Activated CD4-positive, alpha-beta memory T cell treated with anti-CD3 and anti-CD28 coated beads for 36 hours (primary cell): ENCODE measurements at regions not wholly inside any gene's neighbourhood (a gene's known extent, or its start where the extent isn't known, plus 50 kb on each side); places are given as distances from the start of the nearest gene placed in this dataset.
A peak's percentile ranks its signal among the peaks of the same experiment; 100 is the strongest.
"Not testable (repeated sequence)": the region's sequence is repeated elsewhere in the genome, so short reads cannot be mapped to it uniquely, and the experiment has no call there.

Experiments used
- CTCF ChIA-PET: fragments of 350-600 bp; sonication (Branson Sonifier 250); formaldehyde crosslinking; loops from one replicate; lab custom pipeline; 2021; ENCODE audit warnings: antibody characterized with exemption, inconsistent platforms; lab: Charles Lee
- POLR2A ChIA-PET: fragments of 350-600 bp; sonication (Branson Sonifier 250); formaldehyde crosslinking; loops from one replicate; lab custom pipeline; 2021; ENCODE audit warnings: antibody characterized with exemption; lab: Charles Lee
- DNase-seq: peaks from one replicate; pipeline ENCODE4 v3.0.0-alpha.2; 2020
- H3K27ac Mint-ChIP-seq: one replicate; pipeline ENCODE4 v1.8.0; 2021; ENCODE audit warnings: mixed read lengths
- H3K27me3 Mint-ChIP-seq: one replicate; pipeline ENCODE4 v1.8.0; 2021; ENCODE audit warnings: mixed read lengths
- H3K36me3 Mint-ChIP-seq: one replicate; pipeline ENCODE4 v1.8.0; 2021; ENCODE audit warnings: mixed read lengths
- H3K4me1 Mint-ChIP-seq: one replicate; pipeline ENCODE4 v1.8.0; 2021; ENCODE audit warnings: low read depth, mixed read lengths
- H3K4me3 Mint-ChIP-seq: one replicate; pipeline ENCODE4 v1.8.0; 2021; ENCODE audit warnings: mild to moderate bottlenecking, mixed read lengths
- H3K9me3 Mint-ChIP-seq: one replicate; pipeline ENCODE4 v1.8.0; 2021; ENCODE audit warnings: mixed read lengths
- intact Hi-C: fragments of 100-400 bp; cut with micrococcal nuclease; formaldehyde crosslinking; loops from one replicate; pipeline ENCODE4 v1.15.1; 2023

- ChIA-PET CTCF (no interaction called here), POLR2A (no interaction called here)
- Mint-ChIP-seq H3K4me1 (no peaks in the 10 kb centered on the region), H3K27me3 (peaks cover 7% of the 10 kb centered on the region), H3K27ac (no peak overlapping the region), H3K36me3 (no peaks in the 10 kb centered on the region), H3K9me3 (peaks cover 1% of the 10 kb centered on the region), H3K4me3 (no peak overlapping the region)
- no peak for DNase-seq
- intact Hi-C loops, result no loop called here
Observed at GRCh38 chrX:101823236-101823635, 108.6 kb downstream of the ZMAT1 start.

- DNase-seq, H3K27ac Mint-ChIP-seq, CTCF ChIA-PET, H3K4me3 Mint-ChIP-seq, H3K36me3 Mint-ChIP-seq, POLR2A ChIA-PET, H3K27me3 Mint-ChIP-seq, H3K9me3 Mint-ChIP-seq, intact Hi-C loops, H3K4me1 Mint-ChIP-seq: not testable (repeated sequence)
Observed at GRCh38 chrX:101817739-101818138, 114.1 kb downstream of the ZMAT1 start.

GRCh38 chrX:101813200-101813599 is 118.6 kb downstream of the ZMAT1 start:
- ChIA-PET POLR2A (no interaction called here), CTCF (no interaction called here)
- no peaks in the 10 kb centered on the region for H3K4me1 Mint-ChIP-seq
- peaks cover 2% of the 10 kb centered on the region for H3K9me3 Mint-ChIP-seq
- no peaks in the 10 kb centered on the region for H3K36me3 Mint-ChIP-seq
- no peak overlapping the region for H3K27ac Mint-ChIP-seq
- no peak for DNase-seq
- H3K4me3 Mint-ChIP-seq, result no peak overlapping the region
- no peaks in the 10 kb centered on the region for H3K27me3 Mint-ChIP-seq
- intact Hi-C loops, result no loop called here

- CTCF ChIA-PET, result interaction anchor here (1.1 to 1.6 kb wide), 2 partner anchors 208 to 387 kb away, joined by 3 to 4 read pairs; no protein-coding TSS in a partner anchor
- intact Hi-C loops, result no loop called here
- no peaks in the 10 kb centered on the region for H3K4me1 Mint-ChIP-seq
- POLR2A ChIA-PET, result no interaction called here
- no peak overlapping the region for H3K4me3 Mint-ChIP-seq
- H3K27me3 Mint-ChIP-seq, result no peaks in the 10 kb centered on the region
- no peaks in the 10 kb centered on the region for H3K36me3 Mint-ChIP-seq
- H3K9me3 Mint-ChIP-seq, result no peaks in the 10 kb centered on the region
- H3K27ac Mint-ChIP-seq, result no peak overlapping the region
- DNase-seq, result no peak
Observed at GRCh38 chrX:101803451-101803850, 128.4 kb downstream of the ZMAT1 start.

GRCh38 chrX:101799387-101799786 is 132.4 kb downstream of the ZMAT1 start:
- no peaks in the 10 kb centered on the region for H3K36me3 Mint-ChIP-seq
- DNase-seq, result peak; percentile 79
- ChIA-PET POLR2A (no interaction called here), CTCF (interaction anchor here (1.0 to 2.1 kb wide), 2 partner anchors 41 to 384 kb away, joined by 3 to 6 read pairs; no protein-coding TSS in a partner anchor)
- intact Hi-C loops, result loop anchor here (1.0 to 5.0 kb wide), 4 partner anchors 182 to 384 kb away; partner anchors contain the start of gene ARMCX6
- H3K9me3 Mint-ChIP-seq, result no peaks in the 10 kb centered on the region
- H3K27ac Mint-ChIP-seq, result no peak overlapping the region
- H3K4me3 Mint-ChIP-seq, result peak overlapping the region; percentile 57
- no peaks in the 10 kb centered on the region for H3K27me3 Mint-ChIP-seq
- no peaks in the 10 kb centered on the region for H3K4me1 Mint-ChIP-seq

GRCh38 chrX:101787934-101788333 is 128.3 kb upstream of the ARMCX2 start:
- no peak for DNase-seq
- no peaks in the 10 kb centered on the region for H3K27me3 Mint-ChIP-seq
- H3K4me3 Mint-ChIP-seq, result no peak overlapping the region
- no peaks in the 10 kb centered on the region for H3K9me3 Mint-ChIP-seq
- ChIA-PET CTCF (no interaction called here), POLR2A (no interaction called here)
- intact Hi-C loops, result no loop called here
- no peaks in the 10 kb centered on the region for H3K4me1 Mint-ChIP-seq
- no peak overlapping the region for H3K27ac Mint-ChIP-seq
- H3K36me3 Mint-ChIP-seq, result no peaks in the 10 kb centered on the region

GRCh38 chrX:101785142-101785541 is 125.5 kb upstream of the ARMCX2 start:
- H3K9me3 Mint-ChIP-seq, result no peaks in the 10 kb centered on the region
- POLR2A ChIA-PET, result no interaction called here
- CTCF ChIA-PET, result no interaction called here
- H3K27ac Mint-ChIP-seq, result no peak overlapping the region
- intact Hi-C loops, result no loop called here
- no peaks in the 10 kb centered on the region for H3K36me3 Mint-ChIP-seq
- no peaks in the 10 kb centered on the region for H3K27me3 Mint-ChIP-seq
- H3K4me1 Mint-ChIP-seq, result no peaks in the 10 kb centered on the region
- no peak for DNase-seq
- no peak overlapping the region for H3K4me3 Mint-ChIP-seq

- H3K9me3 Mint-ChIP-seq, H3K27me3 Mint-ChIP-seq, CTCF ChIA-PET, POLR2A ChIA-PET, intact Hi-C loops, H3K4me1 Mint-ChIP-seq, H3K27ac Mint-ChIP-seq, H3K36me3 Mint-ChIP-seq, H3K4me3 Mint-ChIP-seq, DNase-seq: not testable (repeated sequence)
Observed at GRCh38 chrX:101780421-101780820, 120.8 kb upstream of the ARMCX2 start.

GRCh38 chrX:101774340-101774739 is 114.7 kb upstream of the ARMCX2 start:
- no peaks in the 10 kb centered on the region for H3K36me3 Mint-ChIP-seq
- POLR2A ChIA-PET, result no interaction called here
- intact Hi-C loops, result no loop called here

GRCh38 chrX:101764538-101764937 is 104.9 kb upstream of the ARMCX2 start:
- intact Hi-C loops, result no loop called here
- H3K36me3 Mint-ChIP-seq, result no peaks in the 10 kb centered on the region
- no peak overlapping the region for H3K4me3 Mint-ChIP-seq
- no peaks in the 10 kb centered on the region for H3K27me3 Mint-ChIP-seq
- ChIA-PET CTCF (no interaction called here), POLR2A (no interaction called here)
- no peak for DNase-seq
- no peaks in the 10 kb centered on the region for H3K9me3 Mint-ChIP-seq
- no peaks in the 10 kb centered on the region for H3K4me1 Mint-ChIP-seq
- H3K27ac Mint-ChIP-seq, result no peak overlapping the region

More at GRCh38 chrX:101774340-101774739, 114.7 kb upstream of the ARMCX2 start:
- H3K9me3 Mint-ChIP-seq, result no peaks in the 10 kb centered on the region
- peaks cover 7% of the 10 kb centered on the region for H3K27me3 Mint-ChIP-seq
- CTCF ChIA-PET, result no interaction called here
- peak; percentile 9 for DNase-seq
- H3K27ac Mint-ChIP-seq, result no peak overlapping the region
- no peaks in the 10 kb centered on the region for H3K4me1 Mint-ChIP-seq
- H3K4me3 Mint-ChIP-seq, result no peak overlapping the region

GRCh38 chrX:101759000-101759399 is 99.3 kb upstream of the ARMCX2 start:
- peaks cover 2% of the 10 kb centered on the region for H3K27me3 Mint-ChIP-seq
- peak; percentile 19 for DNase-seq
- no peaks in the 10 kb centered on the region for H3K9me3 Mint-ChIP-seq
- no peak overlapping the region for H3K4me3 Mint-ChIP-seq
- intact Hi-C loops, result loop anchor here (1.0 to 10.0 kb wide), 3 partner anchors 104 to 344 kb away; partner anchors contain the start of gene ARMCX2
- no peaks in the 10 kb centered on the region for H3K4me1 Mint-ChIP-seq
- no peak overlapping the region for H3K27ac Mint-ChIP-seq
- ChIA-PET POLR2A (no interaction called here), CTCF (interaction anchor here (0.8 to 2.7 kb wide), 8 partner anchors 10 to 345 kb away, joined by 3 to 21 read pairs (median 6); no protein-coding TSS in a partner anchor)
- no peaks in the 10 kb centered on the region for H3K36me3 Mint-ChIP-seq

- intact Hi-C loops, result loop anchor here (10.0 kb wide), 1 partner anchor 96 kb away; the partner anchor contains the start of gene ARMCX2
- no peak for DNase-seq
- H3K27me3 Mint-ChIP-seq, result peaks cover 5% of the 10 kb centered on the region
- no peaks in the 10 kb centered on the region for H3K9me3 Mint-ChIP-seq
- POLR2A ChIA-PET, result no interaction called here
- no peaks in the 10 kb centered on the region for H3K36me3 Mint-ChIP-seq
- H3K27ac Mint-ChIP-seq, result no peak overlapping the region
- H3K4me3 Mint-ChIP-seq, result no peak overlapping the region
- CTCF ChIA-PET, result no interaction called here
- H3K4me1 Mint-ChIP-seq, result no peaks in the 10 kb centered on the region
Observed at GRCh38 chrX:101750744-101751143, 91.1 kb upstream of the ARMCX2 start.

- no peak overlapping the region for H3K4me3 Mint-ChIP-seq
- intact Hi-C loops, result no loop called here
- DNase-seq, result no peak
- ChIA-PET CTCF (interaction anchor here (1.3 kb wide), 1 partner anchor 9 kb away, joined by 7 read pairs; no protein-coding TSS in a partner anchor), POLR2A (no interaction called here)
- peaks cover 5% of the 10 kb centered on the region for H3K27me3 Mint-ChIP-seq
- no peaks in the 10 kb centered on the region for H3K4me1 Mint-ChIP-seq
- no peak overlapping the region for H3K27ac Mint-ChIP-seq
- H3K9me3 Mint-ChIP-seq, result no peaks in the 10 kb centered on the region
- no peaks in the 10 kb centered on the region for H3K36me3 Mint-ChIP-seq
Observed at GRCh38 chrX:101749436-101749835, 89.8 kb upstream of the ARMCX2 start.
